Stomach (tissue), 8 donors: ENCODE measurements at regions not wholly inside any gene's neighbourhood (a gene's known extent, or its start where the extent isn't known, plus 50 kb on each side); places are given as distances from the start of the nearest gene placed in this dataset.
A peak's percentile ranks its signal among the peaks of the same experiment; 100 is the strongest.

Source experiments
- DNase-seq, 2 donors: peaks; one replicate each; pipeline versions ENCODE4 v3.0.0 to v3.0.0-alpha.2; 2013 to 2019
- H3K27ac ChIP-seq, 5 donors: fragments of 200-600 bp in 4 of 5; sonication (generic) in 4 of 5; one replicate each; pipeline ENCODE4 v1.5.1; 2013 to 2019; ENCODE audit warnings: mild to moderate bottlenecking in 1 of 5, moderate library complexity in 1 of 5
- H3K27me3 ChIP-seq, 3 donors: fragments of 200-600 bp; sonication (generic); one replicate each; pipeline ENCODE4 v1.5.1; 2017 to 2019; ENCODE audit warnings: mixed run types in 1 of 3
- H3K36me3 ChIP-seq, 4 donors: fragments of 200-600 bp; sonication (generic); 1 replicate in 3 of 4; 2 replicates in 1 of 4; pipeline ENCODE4 v1.5.1; 2016 to 2019
- H3K4me1 ChIP-seq, 4 donors: fragments of 200-600 bp; sonication (generic); one replicate each; pipeline ENCODE4 v1.5.1; 2016 to 2019
- H3K4me3 ChIP-seq, 4 donors: fragments of 200-600 bp; sonication (generic) in 3 of 4; one replicate each; pipeline ENCODE4 v1.5.1; 2016 to 2019; ENCODE audit warnings: mild to moderate bottlenecking in 1 of 4
- H3K9me3 ChIP-seq, 4 donors: fragments of 200-600 bp; sonication (generic); one replicate each; pipeline ENCODE4 v1.5.1; 2016 to 2019
- CTCF ChIP-seq, 7 experiments: fragments of 450-650 bp in 4 of 7; fragments of 200-600 bp in 3 of 7; sonication (generic) in 3 of 7; IDR thresholded peaks; one replicate each; pipeline ENCODE4 v1.5.1; 2016 to 2019; ENCODE audit warnings: antibody characterized with exemption in 7 of 7, control low read depth in 2 of 7, mild to moderate bottlenecking in 1 of 7
- EP300 ChIP-seq: sonication (generic); formaldehyde crosslinking; IDR thresholded peaks from one replicate; pipeline ENCODE4 v1.6.1; 2017; ENCODE audit warnings: antibody characterized with exemption
- POLR2A ChIP-seq, 4 donors: fragments of 450-650 bp; IDR thresholded peaks; one replicate each; pipeline ENCODE4 v1.6.1; 2016; ENCODE audit warnings: antibody characterized with exemption in 4 of 4, control low read depth in 2 of 4, mild to moderate bottlenecking in 1 of 4, moderate library complexity in 1 of 4
- POLR2AphosphoS5 ChIP-seq, 3 donors: sonication (generic); formaldehyde crosslinking; IDR thresholded peaks; one replicate each; pipeline ENCODE4 v1.6.1; 2016; ENCODE audit warnings: antibody characterized with exemption in 3 of 3
- WGBS, 5 donors: extraction: QIAGEN DNeasy Blood & Tissue Kit in 3 of 5; methylation state at CpG; one replicate each; pipeline versions ENCODE4 v1.1.5 to v1.1.7; 2013 to 2018; 5-methylcytosine and 5-hydroxymethylcytosine counted together
- intact Hi-C: fragments of 100-400 bp; cut with DNase I; formaldehyde crosslinking; loops from one replicate; pipeline ENCODE4 v1.15.1; 2023; ENCODE audit warnings: low total_unique reads
- donor health status: healthy with polysubstance abuse.
- donor health status: Bipolar disorder and iron deficiency.
- donor health status: healthy.

- H3K4me1 ChIP-seq, result no peaks in the 10 kb centered on the region
- peak in 1 of 2 donors; percentile 8 for DNase-seq
- no peaks in the 10 kb centered on the region for H3K36me3 ChIP-seq
- intact Hi-C loops, result no loop called here
- H3K27me3 ChIP-seq, result no peaks in the 10 kb centered on the region
- no peak overlapping the region for H3K4me3 ChIP-seq
- TF ChIP-seq POLR2A (IDR thresholded peaks at IDR 0.05), result no peak
- TF ChIP-seq CTCF (IDR thresholded peaks at IDR 0.05), result no peak
- TF ChIP-seq EP300, result no peak
- no peak for TF ChIP-seq POLR2AphosphoS5 (IDR thresholded peaks at IDR 0.05)
- no peak overlapping the region for H3K27ac ChIP-seq
- peaks cover 0 to 24% (median 14%) of the 10 kb centered on the region in 4 donors for H3K9me3 ChIP-seq
Measured at GRCh38 chr6:40020166-40020565, 85.9 kb upstream of the MOCS1 start.

- 88 to 98% (median 93%) methylated on average over 1 of the region's 1 CpG for WGBS, 5 donors
- intact Hi-C loops, result no loop called here
- H3K36me3 ChIP-seq, result no peaks in the 10 kb centered on the region
- no peaks in the 10 kb centered on the region for H3K27me3 ChIP-seq
- no peak for DNase-seq
- H3K9me3 ChIP-seq, result peaks cover 0 to 26% (median 14%) of the 10 kb centered on the region in 4 donors
- no peak overlapping the region for H3K27ac ChIP-seq
- H3K4me1 ChIP-seq, result no peaks in the 10 kb centered on the region
- H3K4me3 ChIP-seq, result no peak overlapping the region
- TF ChIP-seq POLR2A (IDR thresholded peaks at IDR 0.05), result no peak
- TF ChIP-seq CTCF (IDR thresholded peaks at IDR 0.05), result no peak
- no peak for TF ChIP-seq POLR2AphosphoS5 (IDR thresholded peaks at IDR 0.05)
- TF ChIP-seq EP300, result no peak
Measured at GRCh38 chr6:40015530-40015929, 81.3 kb upstream of the MOCS1 start.

GRCh38 chr6:40011844-40012243 is 77.6 kb upstream of the MOCS1 start:
- H3K4me3 ChIP-seq, result no peak overlapping the region
- peaks cover 0 to 15% (median 10%) of the 10 kb centered on the region in 4 donors for H3K9me3 ChIP-seq
- no peak for DNase-seq
- H3K27me3 ChIP-seq, result no peaks in the 10 kb centered on the region
- H3K36me3 ChIP-seq, result no peaks in the 10 kb centered on the region
- no peak overlapping the region for H3K27ac ChIP-seq
- TF ChIP-seq POLR2A (IDR thresholded peaks at IDR 0.05), result no peak
- no peak for TF ChIP-seq POLR2AphosphoS5 (IDR thresholded peaks at IDR 0.05)
- no peak for TF ChIP-seq EP300
- no peak for TF ChIP-seq CTCF (IDR thresholded peaks at IDR 0.05)
- WGBS, 5 donors, result 80 to 92% (median 86%) methylated on average over 4 of the region's 4 CpGs
- intact Hi-C loops, result no loop called here
- H3K4me1 ChIP-seq, result no peaks in the 10 kb centered on the region

GRCh38 chr6:40000964-40001515 is 66.8 kb upstream of the MOCS1 start:
- no peak for DNase-seq
- Histone ChIP-seq H3K36me3 (no peaks in the 10 kb centered on the region), H3K9me3 (peaks cover 11 to 26% (median 20%) of the 10 kb centered on the region in 4 donors), H3K4me3 (no peak overlapping the region), H3K27me3 (no peaks in the 10 kb centered on the region), H3K27ac (no peak overlapping the region), H3K4me1 (no peaks in the 10 kb centered on the region)
- intact Hi-C loops, result no loop called here
- 59 to 80% (median 70%) methylated on average over 4 of the region's 4 CpGs for WGBS, 5 donors
- TF ChIP-seq CTCF (IDR thresholded peaks at IDR 0.05) (no peak), EP300 (no peak)
